Liver (tissue), 3 donors: ENCODE measurements at regions not wholly inside any gene's neighbourhood (a gene's known extent, or its start where the extent isn't known, plus 50 kb on each side); places are given as distances from the start of the nearest gene placed in this dataset.

ENCODE experiments used
- GABPA ChIP-seq, 2 donors: IDR thresholded peaks in 1 of 2; conservative IDR thresholded peaks in 1 of 2; 2 replicates each; pipeline ENCODE4 v1.6.1; 2016; ENCODE audit warnings: antibody characterized with exemption in 2 of 2, mild to moderate bottlenecking in 1 of 2, moderate library complexity in 1 of 2
- RAD21 ChIP-seq, 2 donors: IDR thresholded peaks; 2 replicates each; pipeline ENCODE4 v1.6.1; 2016; ENCODE audit warnings: antibody characterized with exemption in 2 of 2, mild to moderate bottlenecking in 2 of 2
- SP1 ChIP-seq: IDR thresholded peaks from 2 replicates; pipeline ENCODE4 v1.6.1; 2018; ENCODE audit warnings: antibody characterized with exemption, mild to moderate bottlenecking
- YY1 ChIP-seq: IDR thresholded peaks from 2 replicates; pipeline ENCODE4 v1.6.1; 2016; ENCODE audit warnings: antibody characterized with exemption, mild to moderate bottlenecking
- TF ChIP-seq, protein P1 (sequence below): fragments of 150-350 bp; IDR thresholded peaks from 2 replicates; pipeline ENCODE4 v1.5.1; 2017; ENCODE audit warnings: improper control_type of control experiment, low read depth, low read length; ENCODE audit not compliant: missing input control
- donor health status: healthy.
- donor health status: healthy.

DNA sequence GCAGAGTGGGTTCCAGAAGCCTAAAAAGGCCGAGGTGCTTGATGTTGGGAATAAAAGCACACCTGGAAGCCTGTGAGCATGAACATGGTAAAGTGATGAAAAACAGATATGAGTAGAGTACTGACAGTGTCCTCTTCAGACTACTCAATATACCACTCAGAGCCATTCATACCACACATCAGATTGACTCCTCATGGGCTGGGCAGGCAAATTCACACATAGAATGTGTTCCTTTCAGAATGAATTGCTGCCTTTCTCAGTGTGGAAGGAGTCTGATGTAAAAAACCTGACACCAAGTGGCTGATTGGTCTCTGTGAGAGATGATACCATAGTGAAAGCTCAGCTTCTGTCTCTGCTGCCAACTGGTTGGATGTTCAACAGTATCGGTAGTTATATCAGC, 442.7 kb downstream of the RAPGEF2 start:
- TF ChIP-seq, protein P1, sequence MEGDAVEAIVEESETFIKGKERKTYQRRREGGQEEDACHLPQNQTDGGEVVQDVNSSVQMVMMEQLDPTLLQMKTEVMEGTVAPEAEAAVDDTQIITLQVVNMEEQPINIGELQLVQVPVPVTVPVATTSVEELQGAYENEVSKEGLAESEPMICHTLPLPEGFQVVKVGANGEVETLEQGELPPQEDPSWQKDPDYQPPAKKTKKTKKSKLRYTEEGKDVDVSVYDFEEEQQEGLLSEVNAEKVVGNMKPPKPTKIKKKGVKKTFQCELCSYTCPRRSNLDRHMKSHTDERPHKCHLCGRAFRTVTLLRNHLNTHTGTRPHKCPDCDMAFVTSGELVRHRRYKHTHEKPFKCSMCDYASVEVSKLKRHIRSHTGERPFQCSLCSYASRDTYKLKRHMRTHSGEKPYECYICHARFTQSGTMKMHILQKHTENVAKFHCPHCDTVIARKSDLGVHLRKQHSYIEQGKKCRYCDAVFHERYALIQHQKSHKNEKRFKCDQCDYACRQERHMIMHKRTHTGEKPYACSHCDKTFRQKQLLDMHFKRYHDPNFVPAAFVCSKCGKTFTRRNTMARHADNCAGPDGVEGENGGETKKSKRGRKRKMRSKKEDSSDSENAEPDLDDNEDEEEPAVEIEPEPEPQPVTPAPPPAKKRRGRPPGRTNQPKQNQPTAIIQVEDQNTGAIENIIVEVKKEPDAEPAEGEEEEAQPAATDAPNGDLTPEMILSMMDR, result no peak
- TF ChIP-seq SP1 (no peak), YY1 (no peak), RAD21 (IDR thresholded peaks at IDR 0.05) (no peak), GABPA (IDR thresholded peaks at IDR 0.05 in 1 of 2, conservative IDR thresholded peaks at IDR 0.05 in 1 of 2) (no peak)
